BJ (cell line): ENCODE measurements at regions not wholly inside any gene's neighbourhood (a gene's known extent, or its start where the extent isn't known, plus 50 kb on each side); places are given as distances from the start of the nearest gene placed in this dataset.

Source experiments
- CTCF ChIA-PET: fragments of 350-600 bp; formaldehyde crosslinking; extraction: SDS; loops from one replicate; lab custom pipeline; 2021; ENCODE audit warnings: antibody characterized with exemption, inconsistent platforms; lab: Yijun Ruan, JAX
- POLR2A ChIA-PET: fragments of 300-600 bp; sonication (Branson Sonifier 250); formaldehyde crosslinking; extraction: SDS; loops from one replicate; lab custom pipeline; 2021; ENCODE audit warnings: antibody characterized with exemption; lab: Charles Lee
- DNase-seq: peaks from one replicate; pipeline ENCODE4 v3.0.0-alpha.2; 2011; ENCODE audit warnings: low read depth
- H3K27me3 ChIP-seq: 2 replicates; pipeline ENCODE4 v1.6.0; 2011; ENCODE audit warnings: low read length; ENCODE audit not compliant: control insufficient read depth, insufficient read depth
- H3K36me3 ChIP-seq: 2 replicates; pipeline ENCODE4 v1.5.1; 2011; ENCODE audit warnings: low read length; ENCODE audit not compliant: control insufficient read depth, insufficient read depth
- H3K4me3 ChIP-seq: 2 replicates; pipeline ENCODE4 v1.5.1; 2011; ENCODE audit warnings: low read depth, mild to moderate bottlenecking, control low read depth, low read length
- TF ChIP-seq, protein P1 (sequence below): IDR thresholded peaks from 2 replicates; pipeline ENCODE4 v1.5.1; 2011; ENCODE audit warnings: low read depth, mild to moderate bottlenecking, control low read depth, inconsistent platforms, low read length, moderate library complexity; ENCODE audit not compliant: insufficient read depth

GRCh38 chr1:38787041-38787440 is 72.5 kb downstream of the RRAGC start:
- no peak for DNase-seq
- TF ChIP-seq, protein P1, sequence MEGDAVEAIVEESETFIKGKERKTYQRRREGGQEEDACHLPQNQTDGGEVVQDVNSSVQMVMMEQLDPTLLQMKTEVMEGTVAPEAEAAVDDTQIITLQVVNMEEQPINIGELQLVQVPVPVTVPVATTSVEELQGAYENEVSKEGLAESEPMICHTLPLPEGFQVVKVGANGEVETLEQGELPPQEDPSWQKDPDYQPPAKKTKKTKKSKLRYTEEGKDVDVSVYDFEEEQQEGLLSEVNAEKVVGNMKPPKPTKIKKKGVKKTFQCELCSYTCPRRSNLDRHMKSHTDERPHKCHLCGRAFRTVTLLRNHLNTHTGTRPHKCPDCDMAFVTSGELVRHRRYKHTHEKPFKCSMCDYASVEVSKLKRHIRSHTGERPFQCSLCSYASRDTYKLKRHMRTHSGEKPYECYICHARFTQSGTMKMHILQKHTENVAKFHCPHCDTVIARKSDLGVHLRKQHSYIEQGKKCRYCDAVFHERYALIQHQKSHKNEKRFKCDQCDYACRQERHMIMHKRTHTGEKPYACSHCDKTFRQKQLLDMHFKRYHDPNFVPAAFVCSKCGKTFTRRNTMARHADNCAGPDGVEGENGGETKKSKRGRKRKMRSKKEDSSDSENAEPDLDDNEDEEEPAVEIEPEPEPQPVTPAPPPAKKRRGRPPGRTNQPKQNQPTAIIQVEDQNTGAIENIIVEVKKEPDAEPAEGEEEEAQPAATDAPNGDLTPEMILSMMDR = no peak
- H3K4me3 ChIP-seq = no peak overlapping the region
- POLR2A ChIA-PET = no interaction called here
- H3K27me3 ChIP-seq = peaks cover 2% of the 10 kb centered on the region
- CTCF ChIA-PET = no interaction called here
- no peaks in the 10 kb centered on the region for H3K36me3 ChIP-seq

- TF ChIP-seq, protein P1 = no peak
- Histone ChIP-seq H3K27me3 (peaks cover 4% of the 10 kb centered on the region), H3K4me3 (no peak overlapping the region), H3K36me3 (no peaks in the 10 kb centered on the region)
- POLR2A ChIA-PET = no interaction called here
- CTCF ChIA-PET = no interaction called here
- DNase-seq = no peak
Observed at GRCh38 chr1:38786040-38786436, 73.5 kb downstream of the RRAGC start.

- TF ChIP-seq, protein P1 = no peak
- no peaks in the 10 kb centered on the region for H3K36me3 ChIP-seq
- no peak for DNase-seq
- CTCF ChIA-PET = no interaction called here
- POLR2A ChIA-PET = no interaction called here
- peaks cover 4% of the 10 kb centered on the region for H3K27me3 ChIP-seq
- no peak overlapping the region for H3K4me3 ChIP-seq
Observed at GRCh38 chr1:38785285-38786039, 74.1 kb downstream of the RRAGC start.

DNA sequence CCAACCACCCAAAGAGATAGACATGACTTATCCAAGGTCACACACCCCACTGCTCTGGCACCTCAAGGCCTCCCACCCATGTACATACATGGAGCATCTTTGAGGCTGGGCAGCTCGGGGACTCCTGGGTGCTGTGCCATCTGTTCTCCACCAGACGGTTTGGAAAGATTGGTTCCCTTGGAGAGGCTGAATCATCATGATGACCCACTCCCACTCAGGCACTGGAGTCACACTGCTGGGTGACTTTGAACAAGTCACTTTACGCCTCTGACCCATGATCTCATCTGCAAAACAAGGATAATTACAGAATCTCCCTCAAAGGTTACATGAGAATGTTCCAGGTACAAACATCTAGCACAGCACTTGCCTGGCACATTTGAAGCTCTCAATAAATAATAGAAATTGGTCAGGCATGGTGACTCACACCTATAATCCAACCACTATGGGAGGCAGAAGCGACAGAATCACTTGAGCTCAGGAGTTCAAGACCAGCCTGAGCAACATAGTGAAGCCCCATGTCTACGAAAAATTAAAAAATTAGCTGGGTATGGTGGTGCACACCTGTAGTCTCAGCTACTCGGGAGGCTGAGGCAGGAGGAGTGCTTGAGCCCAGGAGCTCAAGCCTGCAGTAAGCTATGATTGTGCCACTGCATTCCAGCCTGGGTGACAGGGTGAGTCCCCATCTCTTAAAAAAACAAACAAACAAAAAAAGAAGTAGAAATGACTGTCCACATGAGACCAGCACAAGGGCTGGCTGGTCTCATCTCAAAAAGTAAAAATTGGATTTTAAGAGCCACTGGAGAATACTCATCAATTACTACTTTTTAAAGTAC is 74.9 kb downstream of the RRAGC start:
- CTCF ChIA-PET = no interaction called here
- DNase-seq = no peak
- peaks cover 4% of the 10 kb centered on the region for H3K27me3 ChIP-seq
- TF ChIP-seq, protein P1 = no peak
- POLR2A ChIA-PET = no interaction called here
- no peak overlapping the region for H3K4me3 ChIP-seq
- no peaks in the 10 kb centered on the region for H3K36me3 ChIP-seq

DNA sequence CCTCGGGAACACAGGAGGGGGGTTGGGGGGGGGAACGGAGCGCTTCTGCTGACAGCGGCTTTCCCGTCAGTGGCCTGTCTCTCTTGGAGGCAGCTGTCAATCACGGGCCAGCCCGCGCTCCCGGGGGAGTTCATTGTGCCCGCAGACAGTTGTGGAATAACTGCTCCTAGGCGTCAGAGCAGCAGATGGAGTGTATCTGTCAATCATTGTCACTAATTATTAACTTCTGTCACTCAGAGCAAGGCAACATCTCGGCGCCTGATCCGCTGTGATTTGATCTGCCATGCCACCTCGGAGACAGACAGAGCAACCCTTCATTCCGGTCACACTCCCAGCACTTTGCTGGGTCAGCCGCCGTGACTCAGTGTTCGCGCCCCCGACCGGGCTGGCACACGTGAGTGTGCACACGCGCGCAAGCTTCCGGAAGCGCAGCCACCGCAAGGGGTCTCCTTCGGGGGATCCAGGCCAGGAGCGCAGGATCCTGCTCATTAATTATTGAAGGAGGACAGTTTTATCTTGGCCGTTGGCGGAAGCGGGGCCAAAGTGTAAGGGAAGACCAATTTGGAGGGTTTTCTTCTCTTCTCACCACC is 75.8 kb downstream of the RRAGC start:
- POLR2A ChIA-PET = no interaction called here

More for the DNA sequence above, 75.8 kb downstream of the RRAGC start:
- TF ChIP-seq, protein P1 = no peak
- CTCF ChIA-PET = no interaction called here
- no peak for DNase-seq
- no peaks in the 10 kb centered on the region for H3K36me3 ChIP-seq
- H3K4me3 ChIP-seq = no peak overlapping the region
- peaks cover 4% of the 10 kb centered on the region for H3K27me3 ChIP-seq
